ENCODE measurements at regions not wholly inside any gene's neighbourhood (a gene's known extent, or its start where the extent isn't known, plus 50 kb on each side); places are given as distances from the start of the nearest gene placed in this dataset.
"Not testable (repeated sequence)": the region's sequence is repeated elsewhere in the genome, so short reads cannot be mapped to it uniquely, and the experiment has no call there.

GRCh38 chr5:138647261-138647788 lies 72.1 kb upstream of the HSPA9 start:
- no peak for DNase-seq

- no peak for DNase-seq
These were observed 71.5 kb upstream of the HSPA9 start for GRCh38 chr5:138646671-138647070.

GRCh38 chr5:138645778-138646575 lies 70.8 kb upstream of the HSPA9 start:
- no peak for DNase-seq

GRCh38 chr5:138643040-138643791 lies 68.0 kb upstream of the HSPA9 start:
- DNase-seq: no peak

GRCh38 chr5:138641547-138642298 lies 66.5 kb upstream of the HSPA9 start:
- DNase-seq: peak; percentile 74

GRCh38 chr5:138640646-138641254 lies 65.5 kb upstream of the HSPA9 start:
- no peak for DNase-seq

DNA sequence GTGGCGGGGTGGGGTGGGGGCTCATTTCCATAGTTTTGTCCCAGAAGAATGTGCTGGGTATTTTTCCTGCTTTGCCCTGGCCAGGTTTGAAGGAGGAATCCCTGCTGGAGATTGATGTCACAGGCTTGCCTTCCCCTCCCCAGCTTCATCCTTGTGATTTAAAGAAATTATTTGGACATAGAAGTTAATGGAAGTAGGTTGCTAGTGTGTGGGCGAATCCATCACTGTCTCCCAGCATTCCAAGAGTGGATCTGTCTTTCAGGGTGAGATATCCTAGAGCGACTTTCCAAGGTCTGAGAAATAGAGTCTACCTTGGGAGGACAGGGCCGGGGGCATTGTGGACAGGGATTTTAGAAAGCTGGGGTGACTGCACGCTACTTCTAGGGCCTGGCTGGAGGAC lies 64.9 kb upstream of the HSPA9 start:
- no peak for DNase-seq

GRCh38 chr5:138639326-138639725 lies 64.1 kb upstream of the HSPA9 start:
- DNase-seq: no peak

- DNase-seq: no peak
These were observed 62.1 kb upstream of the HSPA9 start for GRCh38 chr5:138637256-138637655.

DNA sequence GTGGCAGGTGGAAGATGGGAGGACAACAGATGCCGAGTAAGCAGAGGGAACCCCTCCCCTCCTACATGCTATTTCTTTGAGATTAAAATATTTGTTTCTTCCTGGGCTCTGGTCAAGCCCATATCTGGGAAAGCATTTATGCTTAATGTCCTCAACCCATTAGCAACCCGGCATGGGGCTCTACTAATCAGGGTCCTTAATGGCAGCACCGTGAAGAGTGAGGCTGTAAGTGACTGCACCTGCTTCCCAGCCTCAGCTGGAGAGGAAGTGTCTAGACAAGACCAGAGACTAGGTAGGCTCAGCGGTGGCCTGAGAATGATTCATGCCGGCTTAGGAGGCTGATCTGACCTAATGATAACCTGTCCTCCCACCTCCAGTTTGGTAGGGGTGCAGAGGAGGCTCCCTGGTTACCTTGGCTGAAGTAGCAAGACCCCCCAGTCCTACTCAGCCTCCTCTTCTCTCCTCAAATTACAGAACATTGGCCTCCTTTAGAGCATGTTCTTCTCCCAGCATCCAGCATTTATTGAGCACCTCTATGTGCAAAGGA lies 61.3 kb upstream of the HSPA9 start:
- DNase-seq: no peak

- DNase-seq: no peak
These were observed 60.5 kb upstream of the HSPA9 start for GRCh38 chr5:138635708-138636107.

GRCh38 chr5:138635265-138635664 lies 60.1 kb upstream of the HSPA9 start:
- DNase-seq: no peak

- DNase-seq: not testable (repeated sequence)
These were observed 59.6 kb upstream of the HSPA9 start for GRCh38 chr5:138634804-138635203.

- no peak for DNase-seq
These were observed 57.8 kb upstream of the HSPA9 start for GRCh38 chr5:138632900-138633489.

- DNase-seq: no peak
These were observed 56.1 kb upstream of the HSPA9 start for GRCh38 chr5:138631096-138631928.

- no peak for DNase-seq
These were observed 54.2 kb upstream of the HSPA9 start for GRCh38 chr5:138629392-138629791.

GRCh38 chr5:138626333-138626944 lies 51.2 kb upstream of the HSPA9 start:
- no peak for DNase-seq

DNA sequence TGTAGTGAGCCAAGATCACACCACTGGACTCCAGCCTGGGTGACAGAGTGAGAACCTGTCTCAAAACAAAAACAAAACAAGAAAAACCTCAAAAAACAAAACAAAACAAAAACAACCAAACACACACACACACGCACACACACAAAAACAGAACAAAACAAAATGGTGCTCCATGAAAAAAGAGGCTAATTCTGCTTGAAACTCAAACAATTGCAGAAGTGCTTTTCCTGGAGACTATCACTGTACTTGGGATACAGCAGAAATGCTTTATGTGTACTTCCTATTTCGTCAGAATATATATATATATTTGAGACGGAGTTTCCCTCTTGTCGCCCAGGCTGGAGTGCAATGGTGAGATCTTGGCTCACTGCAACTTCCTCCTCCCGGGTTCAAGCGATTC lies 49.9 kb upstream of the HSPA9 start:
- DNase-seq: no peak
